ENCODE measurements at regions not wholly inside any gene's neighbourhood (a gene's known extent, or its start where the extent isn't known, plus 50 kb on each side); places are given as distances from the start of the nearest gene placed in this dataset.

- no peak for DNase-seq
Measured at GRCh38 chr16:77594799-77595596, 127.3 kb upstream of the NUDT7 start.

- DNase-seq = peak; percentile 68
Measured at GRCh38 chr16:77596261-77596660, 126.1 kb upstream of the NUDT7 start.

- peak; percentile 22 for DNase-seq
Measured at GRCh38 chr16:77599793-77600415, 122.4 kb upstream of the NUDT7 start.

- no peak for DNase-seq
Measured at GRCh38 chr16:77600555-77600954, 121.8 kb upstream of the NUDT7 start.

GRCh38 chr16:77603656-77604055 lies 118.7 kb upstream of the NUDT7 start:
- DNase-seq = no peak

GRCh38 chr16:77610496-77610895 lies 111.8 kb upstream of the NUDT7 start:
- DNase-seq = no peak

- DNase-seq = no peak
Measured at GRCh38 chr16:77611386-77611785, 110.9 kb upstream of the NUDT7 start.

- DNase-seq = no peak
Measured at GRCh38 chr16:77612596-77612995, 109.7 kb upstream of the NUDT7 start.

GRCh38 chr16:77613095-77613494 lies 109.2 kb upstream of the NUDT7 start:
- DNase-seq = no peak

- DNase-seq = no peak
Measured at GRCh38 chr16:77617553-77617952, 104.8 kb upstream of the NUDT7 start.

GRCh38 chr16:77617996-77618395 lies 104.3 kb upstream of the NUDT7 start:
- DNase-seq = no peak

GRCh38 chr16:77618951-77619350 lies 103.4 kb upstream of the NUDT7 start:
- DNase-seq = no peak

- DNase-seq = no peak
Measured at GRCh38 chr16:77624085-77624484, 98.2 kb upstream of the NUDT7 start.

GRCh38 chr16:77636615-77637014 lies 85.7 kb upstream of the NUDT7 start:
- no peak for DNase-seq

- no peak for DNase-seq
Measured at GRCh38 chr16:77637940-77638339, 84.4 kb upstream of the NUDT7 start.

- no peak for DNase-seq
Measured at GRCh38 chr16:77643176-77643575, 79.1 kb upstream of the NUDT7 start.

- DNase-seq = no peak
Measured at GRCh38 chr16:77645764-77646163, 76.5 kb upstream of the NUDT7 start.

GRCh38 chr16:77647726-77648125 lies 74.6 kb upstream of the NUDT7 start:
- DNase-seq = no peak

- no peak for DNase-seq
Measured at GRCh38 chr16:77650761-77651160, 71.6 kb upstream of the NUDT7 start.

- DNase-seq = no peak
Measured at GRCh38 chr16:77652399-77652798, 69.9 kb upstream of the NUDT7 start.

- DNase-seq = peak; percentile 4
Measured at GRCh38 chr16:77657016-77657415, 65.3 kb upstream of the NUDT7 start.

- DNase-seq = no peak
Measured at GRCh38 chr16:77660311-77660710, 62.0 kb upstream of the NUDT7 start.

- peak; percentile 50 for DNase-seq
Measured at GRCh38 chr16:77662246-77662645, 60.1 kb upstream of the NUDT7 start.

- no peak for DNase-seq
Measured at GRCh38 chr16:77663711-77664110, 58.6 kb upstream of the NUDT7 start.

- DNase-seq = no peak
Measured at GRCh38 chr16:77666771-77667170, 55.5 kb upstream of the NUDT7 start.

All from inflammatory macrophage treated with lipopolysaccharide for 4 hours (primary cell).